Psoas muscle (tissue), 7 donors: ENCODE measurements at regions not wholly inside any gene's neighbourhood (a gene's known extent, or its start where the extent isn't known, plus 50 kb on each side); places are given as distances from the start of the nearest gene placed in this dataset.

Source experiments
- ATAC-seq, 4 donors: fragments of 200-7000 bp; cut with Tn5 transposase; one replicate each; pipeline ENCODE4 v1.9.1; 2020; ENCODE audit warnings: moderate library complexity in 3 of 4, mild to moderate bottlenecking in 2 of 4
- DNase-seq, 2 donors: peaks; one replicate each; pipeline ENCODE4 v3.0.0-alpha.2; 2020
- H3K27ac ChIP-seq: fragments of 200-600 bp; one replicate; pipeline ENCODE4 v1.8.0; 2022
- H3K27me3 ChIP-seq, 3 donors: fragments of 200-600 bp in 1 of 3; one replicate each; pipeline versions ENCODE4 v1.6.1 to v1.8.0; 2013 to 2022; ENCODE audit warnings: low read length in 2 of 3, mild to moderate bottlenecking in 2 of 3, moderate library complexity in 1 of 3; ENCODE audit not compliant: insufficient read depth in 3 of 3
- H3K36me3 ChIP-seq, 2 donors: fragments of 200-600 bp in 1 of 2; one replicate each; pipeline versions ENCODE4 v1.6.1 to v1.8.0; 2013 to 2022; ENCODE audit warnings: low read depth in 1 of 2, mild to moderate bottlenecking in 1 of 2, moderate library complexity in 1 of 2; ENCODE audit not compliant: insufficient read depth in 1 of 2
- H3K4me1 ChIP-seq: fragments of 200-600 bp; one replicate; pipeline ENCODE4 v1.8.0; 2022
- H3K4me3 ChIP-seq: fragments of 200-600 bp; one replicate; pipeline ENCODE4 v1.8.0; 2022; ENCODE audit warnings: mild to moderate bottlenecking
- H3K9me3 ChIP-seq: fragments of 200-600 bp; one replicate; pipeline ENCODE4 v1.8.0; 2022
- WGBS, 3 donors: extraction: QIAGEN DNeasy Blood & Tissue Kit; methylation state at CpG; one replicate each; pipeline versions ENCODE4 v1.1.6 to v1.1.7; 2013; 5-methylcytosine and 5-hydroxymethylcytosine counted together
- intact Hi-C, 2 donors: fragments of 100-400 bp; cut with DNase I; formaldehyde crosslinking; loops; one replicate each; pipeline versions ENCODE4 v1.11.0 to v1.14.2; 2022
- TF ChIP-seq, protein P1 (sequence below): fragments of 200-600 bp; IDR thresholded peaks from one replicate; pipeline ENCODE4 v1.8.0; 2022; ENCODE audit warnings: antibody characterized with exemption
- donor health status: healthy with polysubstance abuse.
- donor health status: DM: no; HTN: no; CAD: no; lungs with moderate emphysema.
- donor health status: Bipolar disorder and iron deficiency.
- donor health status: healthy.
- donor health status: DM: yes; HTN: yes; CAD: no.
- donor health status: DM: no; HTN: no; CAD: no.
- donor health status: DM: yes; HTN: yes; CAD: no.

GRCh38 chr16:11411059-11411550, 65.8 kb downstream of the RMI2 start:
- Histone ChIP-seq H3K9me3 (no peaks in the 10 kb centered on the region), H3K36me3 (no peaks in the 10 kb centered on the region), H3K27me3 (no peaks in the 10 kb centered on the region), H3K4me1 (no peaks in the 10 kb centered on the region), H3K4me3 (no peak overlapping the region), H3K27ac (no peak overlapping the region)
- intact Hi-C loops: no loop called here
- ATAC-seq: no peak
- WGBS, 3 donors: 66 to 80% (median 74%) methylated on average over 9 of the region's 9 CpGs
- TF ChIP-seq, protein P1, sequence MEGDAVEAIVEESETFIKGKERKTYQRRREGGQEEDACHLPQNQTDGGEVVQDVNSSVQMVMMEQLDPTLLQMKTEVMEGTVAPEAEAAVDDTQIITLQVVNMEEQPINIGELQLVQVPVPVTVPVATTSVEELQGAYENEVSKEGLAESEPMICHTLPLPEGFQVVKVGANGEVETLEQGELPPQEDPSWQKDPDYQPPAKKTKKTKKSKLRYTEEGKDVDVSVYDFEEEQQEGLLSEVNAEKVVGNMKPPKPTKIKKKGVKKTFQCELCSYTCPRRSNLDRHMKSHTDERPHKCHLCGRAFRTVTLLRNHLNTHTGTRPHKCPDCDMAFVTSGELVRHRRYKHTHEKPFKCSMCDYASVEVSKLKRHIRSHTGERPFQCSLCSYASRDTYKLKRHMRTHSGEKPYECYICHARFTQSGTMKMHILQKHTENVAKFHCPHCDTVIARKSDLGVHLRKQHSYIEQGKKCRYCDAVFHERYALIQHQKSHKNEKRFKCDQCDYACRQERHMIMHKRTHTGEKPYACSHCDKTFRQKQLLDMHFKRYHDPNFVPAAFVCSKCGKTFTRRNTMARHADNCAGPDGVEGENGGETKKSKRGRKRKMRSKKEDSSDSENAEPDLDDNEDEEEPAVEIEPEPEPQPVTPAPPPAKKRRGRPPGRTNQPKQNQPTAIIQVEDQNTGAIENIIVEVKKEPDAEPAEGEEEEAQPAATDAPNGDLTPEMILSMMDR: no peak
- no peak for DNase-seq

DNA sequence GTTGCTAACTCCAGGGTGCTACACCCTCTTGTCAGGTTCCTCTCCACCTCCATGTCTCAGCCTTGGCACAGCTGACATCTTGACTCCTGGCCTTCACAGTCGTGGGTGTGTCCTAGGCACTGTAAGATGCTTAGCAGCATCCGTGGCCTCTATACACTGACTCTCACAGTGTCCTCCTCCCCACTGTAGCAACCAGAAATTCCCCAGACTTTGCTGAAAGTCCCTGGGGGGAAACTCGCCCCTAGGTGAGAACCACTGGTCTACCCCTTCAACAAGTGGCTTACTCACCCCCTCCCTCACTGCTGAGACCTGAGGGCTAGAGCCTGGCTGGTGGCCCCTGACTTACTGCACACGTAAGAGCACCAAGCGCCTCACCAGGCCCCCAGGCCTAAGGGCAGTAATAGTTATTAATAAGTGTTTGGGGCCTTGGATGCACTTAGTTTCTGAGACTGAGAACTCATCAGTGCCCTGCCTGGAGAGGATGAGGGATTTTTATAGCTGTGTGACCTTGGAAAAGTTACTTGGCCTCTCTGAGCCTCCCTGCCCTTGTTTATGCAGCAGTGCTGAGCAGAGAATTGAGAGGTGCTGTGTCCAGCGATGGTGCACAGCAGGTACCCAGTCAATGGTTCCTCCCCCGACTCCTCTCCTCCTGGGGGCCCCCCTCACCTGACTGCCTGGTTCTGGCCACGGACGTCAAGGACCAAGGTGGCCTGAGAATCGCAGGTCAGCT, 67.1 kb downstream of the RMI2 start:
- no peak for DNase-seq
- TF ChIP-seq, protein P1: no peak
- no peak overlapping the region for H3K4me3 ChIP-seq
- H3K36me3 ChIP-seq: no peaks in the 10 kb centered on the region
- 88 to 93% (median 90%) methylated on average over 10 of the region's 10 CpGs for WGBS, 3 donors
- H3K27ac ChIP-seq: no peak overlapping the region
- intact Hi-C loops: no loop called here
- no peak for ATAC-seq
- H3K4me1 ChIP-seq: no peaks in the 10 kb centered on the region
- H3K27me3 ChIP-seq: no peaks in the 10 kb centered on the region
- H3K9me3 ChIP-seq: no peaks in the 10 kb centered on the region

DNA sequence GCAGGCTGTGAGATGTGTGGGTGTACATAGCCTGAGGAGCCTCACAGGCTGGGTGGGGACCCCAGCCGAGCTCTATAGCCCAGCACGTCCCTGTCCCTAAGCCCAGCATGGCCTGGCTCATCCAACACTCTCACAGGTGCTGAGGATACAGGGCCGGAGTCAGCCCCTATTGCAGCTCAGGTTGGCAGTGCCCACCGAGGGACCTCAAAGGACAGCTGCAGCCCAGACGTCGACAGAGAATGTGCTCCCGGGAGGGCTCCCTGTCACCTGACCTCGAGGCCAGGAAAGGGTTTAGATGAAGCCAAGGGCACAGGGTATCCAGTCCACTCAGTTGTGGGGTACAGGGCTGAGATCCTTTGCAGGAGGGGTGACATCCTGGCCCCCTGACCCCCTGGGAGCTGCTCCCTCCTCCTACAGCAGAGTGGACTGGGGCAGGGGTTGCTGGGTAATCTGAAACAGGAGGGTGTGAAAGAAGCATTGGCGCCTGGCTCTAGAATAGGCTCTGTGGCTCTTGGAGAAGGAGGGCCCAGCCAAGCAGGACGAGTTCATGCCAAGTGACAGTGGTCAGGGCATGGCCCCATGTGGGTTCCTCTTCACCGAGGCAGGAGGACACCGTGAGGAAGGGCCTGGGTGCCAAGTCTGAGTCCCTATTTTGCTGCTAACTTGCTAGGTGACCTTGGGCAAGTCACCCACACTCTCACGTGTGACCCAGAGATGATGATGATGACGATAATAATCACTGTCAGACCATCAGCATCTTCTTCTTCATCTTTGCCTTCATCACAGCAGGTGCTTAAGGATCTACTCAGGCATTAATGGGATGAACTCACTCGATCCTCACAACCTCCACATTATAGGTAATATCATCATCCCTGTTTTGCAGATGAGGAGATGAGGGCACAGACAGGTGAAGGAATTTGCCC, 68.0 kb downstream of the RMI2 start:
- ATAC-seq (no peak), DNase-seq (no peak)
- H3K4me3 ChIP-seq: no peak overlapping the region
- no peaks in the 10 kb centered on the region for H3K4me1 ChIP-seq
- no peaks in the 10 kb centered on the region for H3K27me3 ChIP-seq
- no peak overlapping the region for H3K27ac ChIP-seq
- intact Hi-C loops: no loop called here
- TF ChIP-seq, protein P1: no peak
- no peaks in the 10 kb centered on the region for H3K36me3 ChIP-seq
- 70 to 79% (median 73%) methylated on average over 15 of the region's 15 CpGs for WGBS, 3 donors
- no peaks in the 10 kb centered on the region for H3K9me3 ChIP-seq

DNA sequence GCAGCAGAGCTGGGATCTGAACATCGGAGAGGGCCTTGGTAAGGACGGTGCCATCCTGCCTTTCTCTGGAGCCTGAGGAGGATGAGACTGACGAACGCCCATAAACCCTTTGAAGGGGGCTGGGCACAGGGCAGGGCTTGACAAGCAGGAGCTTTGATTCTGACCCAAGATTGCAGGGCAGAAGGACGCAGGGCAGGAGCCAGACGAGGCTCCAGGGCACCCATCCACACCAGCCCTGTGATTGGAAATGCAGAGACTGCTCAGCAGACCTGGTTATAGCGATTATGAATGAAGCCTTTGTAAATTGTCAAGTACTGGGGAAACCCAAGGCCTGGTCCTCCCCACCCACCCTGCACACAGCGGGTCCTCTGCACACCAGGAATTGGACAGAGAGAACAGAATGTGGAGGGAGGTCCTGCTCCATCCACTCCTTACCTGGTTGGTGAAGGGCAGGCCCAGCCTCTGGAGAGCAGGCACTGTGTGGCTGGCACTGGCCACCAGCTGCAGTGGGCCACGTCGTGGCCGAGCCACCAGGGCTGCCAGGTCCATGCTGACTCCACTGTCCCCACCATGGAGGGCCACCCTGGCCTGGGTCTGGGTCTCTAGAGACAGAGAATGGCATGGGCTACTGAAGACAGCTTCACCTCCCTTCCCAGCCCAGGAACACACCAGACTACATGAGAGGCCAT, 68.8 kb downstream of the RMI2 start:
- TF ChIP-seq, protein P1: no peak
- intact Hi-C loops: no loop called here
- ATAC-seq (no peak), DNase-seq (no peak)
- Histone ChIP-seq H3K4me3 (no peak overlapping the region), H3K27me3 (no peaks in the 10 kb centered on the region), H3K4me1 (no peaks in the 10 kb centered on the region), H3K27ac (no peak overlapping the region), H3K36me3 (no peaks in the 10 kb centered on the region), H3K9me3 (no peaks in the 10 kb centered on the region)
- WGBS, 3 donors: 85 to 93% (median 88%) methylated on average over 11 of the region's 11 CpGs
